ENCODE measurements at regions not wholly inside any gene's neighbourhood (a gene's known extent, or its start where the extent isn't known, plus 50 kb on each side); places are given as distances from the start of the nearest gene placed in this dataset.
"Not testable (repeated sequence)": the region's sequence is repeated elsewhere in the genome, so short reads cannot be mapped to it uniquely, and the experiment has no call there.

- DNase-seq, result no peak
Measured at GRCh38 chr4:111441687-111442086, 703.6 kb upstream of the FAM241A start.

GRCh38 chr4:111444836-111445235, 700.4 kb upstream of the FAM241A start:
- DNase-seq, result not testable (repeated sequence)

- no peak for DNase-seq
Measured at GRCh38 chr4:111449657-111450056, 695.6 kb upstream of the FAM241A start.

- no peak for DNase-seq
Measured at GRCh38 chr4:111450867-111451266, 694.4 kb upstream of the FAM241A start.

- no peak for DNase-seq
Measured at GRCh38 chr4:111453216-111453615, 692.0 kb upstream of the FAM241A start.

GRCh38 chr4:111454961-111455360, 690.3 kb upstream of the FAM241A start:
- no peak for DNase-seq

GRCh38 chr4:111464251-111465045, 680.8 kb upstream of the FAM241A start:
- DNase-seq, result no peak

- no peak for DNase-seq
Measured at GRCh38 chr4:111466811-111467604, 678.2 kb upstream of the FAM241A start.

- no peak for DNase-seq
Measured at GRCh38 chr4:111475001-111475400, 670.3 kb upstream of the FAM241A start.

- no peak for DNase-seq
Measured at GRCh38 chr4:111475666-111476065, 669.6 kb upstream of the FAM241A start.

GRCh38 chr4:111480510-111480909, 664.7 kb upstream of the FAM241A start:
- no peak for DNase-seq

GRCh38 chr4:111483375-111484169, 661.7 kb upstream of the FAM241A start:
- DNase-seq, result no peak

GRCh38 chr4:111492496-111492895, 652.8 kb upstream of the FAM241A start:
- no peak for DNase-seq

- no peak for DNase-seq
Measured at GRCh38 chr4:111494471-111494870, 650.8 kb upstream of the FAM241A start.

GRCh38 chr4:111494971-111495370, 650.3 kb upstream of the FAM241A start:
- no peak for DNase-seq

- no peak for DNase-seq
Measured at GRCh38 chr4:111499291-111499690, 646.0 kb upstream of the FAM241A start.

GRCh38 chr4:111499706-111500105, 645.5 kb upstream of the FAM241A start:
- DNase-seq, result no peak

GRCh38 chr4:111500858-111501257, 644.4 kb upstream of the FAM241A start:
- no peak for DNase-seq

GRCh38 chr4:111501946-111502345, 643.3 kb upstream of the FAM241A start:
- no peak for DNase-seq

GRCh38 chr4:111502626-111503025, 642.6 kb upstream of the FAM241A start:
- no peak for DNase-seq

- no peak for DNase-seq
Measured at GRCh38 chr4:111506706-111507105, 638.5 kb upstream of the FAM241A start.

- DNase-seq, result no peak
Measured at GRCh38 chr4:111510535-111510934, 634.7 kb upstream of the FAM241A start.

- no peak for DNase-seq
Measured at GRCh38 chr4:111512081-111512783, 633.0 kb upstream of the FAM241A start.
